Colonic mucosa (tissue), 4 donors: ENCODE measurements at regions not wholly inside any gene's neighbourhood (a gene's known extent, or its start where the extent isn't known, plus 50 kb on each side); places are given as distances from the start of the nearest gene placed in this dataset.

Experiments
- DNase-seq: peaks from one replicate; pipeline ENCODE4 v3.0.0-alpha.2; 2020
- H3K27ac ChIP-seq: fragments of 200-600 bp; one replicate; pipeline ENCODE4 v1.8.0; 2021
- H3K27me3 ChIP-seq: fragments of 200-600 bp; one replicate; pipeline ENCODE4 v1.8.0; 2021
- H3K36me3 ChIP-seq: fragments of 200-600 bp; one replicate; pipeline ENCODE4 v1.8.0; 2021
- H3K4me1 ChIP-seq: fragments of 200-600 bp; one replicate; pipeline ENCODE4 v1.8.0; 2021; ENCODE audit warnings: mild to moderate bottlenecking
- H3K4me3 ChIP-seq: fragments of 200-600 bp; one replicate; pipeline ENCODE4 v1.8.0; 2021
- H3K9ac ChIP-seq, 2 donors: one replicate each; pipeline ENCODE4 v1.7.0; 2013; ENCODE audit warnings: control low read depth in 2 of 2, low read depth in 2 of 2, low read length in 2 of 2
- H3K9me3 ChIP-seq: fragments of 200-600 bp; one replicate; pipeline ENCODE4 v1.8.0; 2021
- CTCF ChIP-seq: fragments of 200-600 bp; IDR thresholded peaks from one replicate; pipeline ENCODE4 v1.8.0; 2022; ENCODE audit warnings: antibody characterized with exemption, mild to moderate bottlenecking
- intact Hi-C: fragments of 100-400 bp; cut with DNase I; formaldehyde crosslinking; loops from one replicate; pipeline ENCODE4 v1.14.1; 2022
- donor health status: healthy.
- donor health status: DM: no; HTN: no; CAD: no.
- donor health status: DM: no; HTN: no; CAD: no.

DNA sequence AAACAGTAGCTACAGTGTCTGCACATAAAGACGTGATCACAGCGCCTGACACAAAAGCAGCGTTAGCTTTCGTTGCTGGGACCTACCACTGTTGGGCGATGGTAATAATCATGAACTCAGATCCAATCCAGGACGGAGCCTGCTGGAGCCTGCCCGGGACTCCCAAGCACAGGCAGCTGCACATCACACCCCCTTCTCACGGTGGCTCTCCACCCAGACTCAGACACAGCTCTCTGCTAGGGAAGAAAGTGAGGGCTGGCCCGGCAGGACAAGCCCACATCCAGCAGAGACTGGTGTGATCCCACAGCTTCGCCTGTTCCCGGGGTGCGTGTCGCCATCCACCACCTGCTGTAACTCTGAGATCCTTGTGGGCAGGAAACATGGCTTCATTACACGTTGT is 49.9 kb upstream of the FOXN3 start:
- no peak for DNase-seq
- Histone ChIP-seq H3K4me1 (no peaks in the 10 kb centered on the region), H3K4me3 (no peak overlapping the region), H3K27ac (no peak overlapping the region), H3K27me3 (no peaks in the 10 kb centered on the region), H3K36me3 (no peaks in the 10 kb centered on the region), H3K9ac (no peak overlapping the region), H3K9me3 (no peaks in the 10 kb centered on the region)
- no peak for TF ChIP-seq CTCF
- intact Hi-C loops: no loop called here
